ENCODE measurements at regions not wholly inside any gene's neighbourhood (a gene's known extent, or its start where the extent isn't known, plus 50 kb on each side); places are given as distances from the start of the nearest gene placed in this dataset.

DNA sequence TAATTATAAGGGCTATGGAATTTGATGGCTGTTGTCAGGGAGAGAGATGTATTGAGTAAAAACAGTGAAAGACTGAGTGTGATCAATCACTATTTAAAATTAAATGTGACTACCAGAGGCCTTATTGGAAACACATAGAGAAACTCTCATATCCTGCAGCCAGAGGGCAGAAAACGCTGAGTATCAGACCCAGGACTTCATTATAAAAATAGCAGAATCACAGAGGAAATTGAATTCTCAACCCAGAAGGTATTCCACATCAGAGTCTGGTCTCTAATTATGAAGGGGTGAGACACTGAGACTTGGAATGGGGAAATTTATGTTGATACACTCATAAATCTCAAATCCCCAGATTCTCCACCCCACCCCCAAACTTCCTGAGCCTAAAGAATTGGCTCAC lies 69.5 kb upstream of the IL6 start:
- H3K27ac ChIP-seq, result no peak overlapping the region
- TF ChIP-seq, protein P1, sequence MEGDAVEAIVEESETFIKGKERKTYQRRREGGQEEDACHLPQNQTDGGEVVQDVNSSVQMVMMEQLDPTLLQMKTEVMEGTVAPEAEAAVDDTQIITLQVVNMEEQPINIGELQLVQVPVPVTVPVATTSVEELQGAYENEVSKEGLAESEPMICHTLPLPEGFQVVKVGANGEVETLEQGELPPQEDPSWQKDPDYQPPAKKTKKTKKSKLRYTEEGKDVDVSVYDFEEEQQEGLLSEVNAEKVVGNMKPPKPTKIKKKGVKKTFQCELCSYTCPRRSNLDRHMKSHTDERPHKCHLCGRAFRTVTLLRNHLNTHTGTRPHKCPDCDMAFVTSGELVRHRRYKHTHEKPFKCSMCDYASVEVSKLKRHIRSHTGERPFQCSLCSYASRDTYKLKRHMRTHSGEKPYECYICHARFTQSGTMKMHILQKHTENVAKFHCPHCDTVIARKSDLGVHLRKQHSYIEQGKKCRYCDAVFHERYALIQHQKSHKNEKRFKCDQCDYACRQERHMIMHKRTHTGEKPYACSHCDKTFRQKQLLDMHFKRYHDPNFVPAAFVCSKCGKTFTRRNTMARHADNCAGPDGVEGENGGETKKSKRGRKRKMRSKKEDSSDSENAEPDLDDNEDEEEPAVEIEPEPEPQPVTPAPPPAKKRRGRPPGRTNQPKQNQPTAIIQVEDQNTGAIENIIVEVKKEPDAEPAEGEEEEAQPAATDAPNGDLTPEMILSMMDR (conservative IDR thresholded peaks at IDR 0.05), result no peak

DNA sequence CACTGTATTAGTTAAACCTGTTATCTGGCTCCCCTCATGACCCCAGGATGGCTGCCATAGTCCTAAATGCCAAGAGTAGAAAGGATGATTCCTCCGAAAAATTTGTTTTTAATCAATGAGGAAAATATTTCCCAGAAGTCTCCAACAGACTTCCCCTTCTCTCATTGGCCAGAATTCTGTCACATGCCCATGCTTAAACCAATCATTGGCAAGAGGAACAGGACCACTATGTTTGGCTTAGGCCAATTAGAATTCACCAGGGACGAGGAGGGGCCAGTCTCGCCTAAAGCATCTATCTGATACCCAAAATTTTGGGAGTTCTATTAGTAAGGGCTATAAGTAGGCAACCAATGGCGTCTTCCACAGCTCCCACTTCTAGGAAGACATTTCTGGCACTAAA lies 71.2 kb upstream of the IL6 start:
- TF ChIP-seq, protein P1 (conservative IDR thresholded peaks at IDR 0.05), result no peak
- H3K27ac ChIP-seq, result no peak overlapping the region

DNA sequence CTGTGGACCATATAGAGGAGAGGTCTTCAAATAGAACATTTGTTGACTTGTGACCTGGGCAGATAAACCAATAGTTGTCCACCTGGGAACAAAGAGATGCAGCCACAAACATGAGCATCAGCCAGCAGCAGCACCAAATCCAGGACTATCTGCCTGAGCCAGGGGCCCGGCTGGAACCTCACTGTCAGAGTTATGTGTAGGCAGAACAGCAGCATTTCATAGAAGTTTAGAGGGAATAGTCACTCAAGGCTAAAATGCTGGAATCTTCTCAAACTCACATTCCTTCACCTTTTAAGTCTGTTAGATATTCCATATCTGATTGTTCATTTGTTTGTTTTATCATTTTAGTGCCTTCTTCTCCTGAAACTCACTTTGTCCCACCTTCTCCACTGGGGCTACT lies 72.2 kb upstream of the IL6 start:
- H3K27ac ChIP-seq, result peak overlapping the region; percentile 62
- TF ChIP-seq, protein P1 (conservative IDR thresholded peaks at IDR 0.05), result no peak

DNA sequence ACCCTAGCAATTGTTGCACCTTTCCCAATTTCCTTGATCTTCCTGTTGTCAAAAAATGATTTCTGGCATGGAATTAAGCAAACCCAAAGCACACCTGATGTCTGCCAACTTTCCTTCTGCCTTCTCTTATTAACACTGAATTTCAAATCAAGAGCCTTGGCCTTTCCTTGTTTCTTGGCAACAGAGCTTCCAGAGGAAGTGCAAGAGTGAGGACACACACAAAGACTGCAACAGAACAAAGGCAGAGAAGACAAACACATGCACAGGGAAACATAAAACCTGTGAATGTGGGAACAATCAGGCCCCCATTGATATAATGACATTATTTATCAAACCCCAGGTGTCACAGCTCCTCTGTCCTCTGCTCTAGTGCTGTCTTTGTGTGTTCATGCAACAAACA lies 73.0 kb upstream of the IL6 start:
- H3K27ac ChIP-seq, result peak overlapping the region; percentile 62
- TF ChIP-seq, protein P1 (conservative IDR thresholded peaks at IDR 0.05), result no peak

DNA sequence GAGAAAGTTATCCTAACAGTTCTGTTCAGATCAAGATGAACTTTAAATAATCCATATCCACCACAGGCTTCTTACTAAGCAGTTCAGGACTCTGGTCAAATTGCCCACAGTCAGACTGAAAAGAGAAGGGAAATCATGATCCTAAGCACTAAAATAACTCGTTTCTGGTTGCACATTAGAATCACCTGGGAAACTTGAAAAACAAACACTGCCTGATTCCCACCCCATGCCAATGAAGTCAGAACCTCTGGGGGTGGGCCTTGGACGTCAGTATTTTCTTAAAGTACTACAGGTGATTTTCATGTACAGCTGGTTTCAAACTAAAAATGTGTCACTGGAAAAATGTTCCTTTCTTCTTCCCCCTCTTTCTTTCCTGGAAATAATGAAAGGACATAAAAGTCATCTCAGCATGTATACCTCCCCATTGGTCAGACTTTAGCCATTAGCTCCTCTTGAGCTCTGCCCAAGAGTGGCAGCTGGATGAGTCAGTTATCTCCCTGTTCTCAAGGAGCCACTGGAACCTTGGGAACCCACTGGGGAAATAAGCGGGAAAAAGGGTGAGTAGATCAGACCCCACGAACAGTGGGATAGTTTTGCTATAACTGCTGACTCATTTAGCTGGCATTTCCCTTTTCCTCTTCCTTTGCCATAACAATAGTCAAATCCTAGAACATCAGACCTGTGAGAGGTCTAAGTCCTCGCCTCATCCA lies 75.3 kb upstream of the IL6 start:
- TF ChIP-seq, protein P1 (conservative IDR thresholded peaks at IDR 0.05), result no peak
- H3K27ac ChIP-seq, result no peak overlapping the region

DNA sequence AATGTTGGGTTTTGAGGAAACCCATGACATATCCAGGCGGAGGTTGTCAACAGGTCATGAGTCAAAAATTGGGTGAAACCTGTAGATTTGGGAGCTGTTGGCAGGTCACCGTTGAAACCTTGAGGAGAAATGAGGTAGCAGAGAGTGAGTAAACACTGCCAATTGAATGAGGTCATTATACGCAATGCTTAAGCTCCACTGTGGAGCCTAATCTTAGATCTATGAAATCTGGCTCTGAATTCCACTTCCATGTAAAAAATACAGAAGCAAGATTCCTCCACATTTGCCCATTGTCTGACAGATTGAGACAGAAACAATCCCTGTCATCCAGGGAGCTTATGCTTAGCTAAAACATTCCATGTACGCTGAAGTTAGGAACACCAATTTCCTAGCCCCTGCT lies 76.0 kb upstream of the IL6 start:
- H3K27ac ChIP-seq, result no peak overlapping the region
- TF ChIP-seq, protein P1 (conservative IDR thresholded peaks at IDR 0.05), result no peak

DNA sequence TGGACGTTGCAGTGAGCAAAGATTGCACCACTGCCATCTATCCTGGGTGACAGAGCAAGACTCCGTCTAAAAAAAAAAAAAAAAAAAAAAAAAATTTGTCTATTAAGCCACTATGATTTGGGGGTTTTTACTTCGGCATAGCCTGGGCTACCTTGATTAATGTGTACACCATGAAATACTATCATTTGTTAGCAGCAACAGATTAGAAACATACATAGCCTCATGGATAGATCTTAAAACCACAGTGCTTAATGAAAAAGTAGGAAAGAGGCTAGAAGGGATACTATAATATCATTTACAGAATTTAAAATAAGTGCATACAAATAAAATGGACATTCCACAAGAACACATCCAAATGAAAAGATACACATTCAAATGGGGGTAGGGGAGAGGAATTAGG lies 77.3 kb upstream of the IL6 start:
- H3K27ac ChIP-seq, result no peak overlapping the region
- TF ChIP-seq, protein P1 (conservative IDR thresholded peaks at IDR 0.05), result no peak
